NB4 (cell line): ENCODE measurements at regions not wholly inside any gene's neighbourhood (a gene's known extent, or its start where the extent isn't known, plus 50 kb on each side); places are given as distances from the start of the nearest gene placed in this dataset.

Experiments
- DNase-seq: peaks from one replicate; pipeline ENCODE4 v3.0.0; 2010; ENCODE audit warnings: low read depth
- H3K4me3 ChIP-seq: one replicate; pipeline ENCODE4 v1.5.1; 2011; ENCODE audit warnings: mild to moderate bottlenecking, low read depth, low read length, moderate library complexity
- MYC ChIP-seq: IDR thresholded peaks from 2 replicates; pipeline ENCODE4 v1.6.1; 2011; ENCODE audit warnings: low read depth, low read length
- POLR2A ChIP-seq: IDR thresholded peaks from 2 replicates; pipeline ENCODE4 v1.6.1; 2011; ENCODE audit warnings: mild to moderate bottlenecking; ENCODE audit not compliant: insufficient read length; ENCODE audit errors: extremely low read depth
- TF ChIP-seq, protein P1 (sequence below): IDR thresholded peaks from 2 replicates; pipeline ENCODE4 v1.6.1; 2011; ENCODE audit warnings: low read depth, low read length
- TF ChIP-seq, protein P2 (sequence below): IDR thresholded peaks from one replicate; pipeline ENCODE4 v1.5.1; 2012; ENCODE audit warnings: low read depth, low read length

DNA sequence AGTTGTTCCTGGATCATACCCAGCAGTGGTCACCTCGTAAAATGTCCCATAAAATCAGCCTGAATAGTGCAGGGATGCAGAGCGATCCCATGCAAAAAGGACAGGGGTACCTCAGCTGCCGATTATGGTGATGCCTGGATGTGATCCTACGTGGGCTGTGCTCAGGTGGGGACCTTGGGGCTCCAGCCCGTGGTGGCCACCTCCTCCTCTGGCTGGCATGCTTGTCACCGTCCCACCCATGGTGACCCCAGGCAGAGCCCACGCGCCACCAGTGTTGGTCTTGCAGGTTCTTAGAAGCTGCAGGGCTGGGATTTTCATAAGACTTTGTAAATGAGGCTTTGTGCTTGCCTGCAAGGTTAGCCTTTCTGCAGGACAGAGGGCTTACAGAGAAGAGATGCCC, 97.2 kb downstream of the GLRX3 start:
- TF ChIP-seq, protein P1, sequence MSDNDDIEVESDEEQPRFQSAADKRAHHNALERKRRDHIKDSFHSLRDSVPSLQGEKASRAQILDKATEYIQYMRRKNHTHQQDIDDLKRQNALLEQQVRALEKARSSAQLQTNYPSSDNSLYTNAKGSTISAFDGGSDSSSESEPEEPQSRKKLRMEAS = no peak
- TF ChIP-seq POLR2A = no peak
- no peak for TF ChIP-seq MYC
- TF ChIP-seq, protein P2, sequence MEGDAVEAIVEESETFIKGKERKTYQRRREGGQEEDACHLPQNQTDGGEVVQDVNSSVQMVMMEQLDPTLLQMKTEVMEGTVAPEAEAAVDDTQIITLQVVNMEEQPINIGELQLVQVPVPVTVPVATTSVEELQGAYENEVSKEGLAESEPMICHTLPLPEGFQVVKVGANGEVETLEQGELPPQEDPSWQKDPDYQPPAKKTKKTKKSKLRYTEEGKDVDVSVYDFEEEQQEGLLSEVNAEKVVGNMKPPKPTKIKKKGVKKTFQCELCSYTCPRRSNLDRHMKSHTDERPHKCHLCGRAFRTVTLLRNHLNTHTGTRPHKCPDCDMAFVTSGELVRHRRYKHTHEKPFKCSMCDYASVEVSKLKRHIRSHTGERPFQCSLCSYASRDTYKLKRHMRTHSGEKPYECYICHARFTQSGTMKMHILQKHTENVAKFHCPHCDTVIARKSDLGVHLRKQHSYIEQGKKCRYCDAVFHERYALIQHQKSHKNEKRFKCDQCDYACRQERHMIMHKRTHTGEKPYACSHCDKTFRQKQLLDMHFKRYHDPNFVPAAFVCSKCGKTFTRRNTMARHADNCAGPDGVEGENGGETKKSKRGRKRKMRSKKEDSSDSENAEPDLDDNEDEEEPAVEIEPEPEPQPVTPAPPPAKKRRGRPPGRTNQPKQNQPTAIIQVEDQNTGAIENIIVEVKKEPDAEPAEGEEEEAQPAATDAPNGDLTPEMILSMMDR = no peak
- no peak for DNase-seq
- no peak overlapping the region for H3K4me3 ChIP-seq

DNA sequence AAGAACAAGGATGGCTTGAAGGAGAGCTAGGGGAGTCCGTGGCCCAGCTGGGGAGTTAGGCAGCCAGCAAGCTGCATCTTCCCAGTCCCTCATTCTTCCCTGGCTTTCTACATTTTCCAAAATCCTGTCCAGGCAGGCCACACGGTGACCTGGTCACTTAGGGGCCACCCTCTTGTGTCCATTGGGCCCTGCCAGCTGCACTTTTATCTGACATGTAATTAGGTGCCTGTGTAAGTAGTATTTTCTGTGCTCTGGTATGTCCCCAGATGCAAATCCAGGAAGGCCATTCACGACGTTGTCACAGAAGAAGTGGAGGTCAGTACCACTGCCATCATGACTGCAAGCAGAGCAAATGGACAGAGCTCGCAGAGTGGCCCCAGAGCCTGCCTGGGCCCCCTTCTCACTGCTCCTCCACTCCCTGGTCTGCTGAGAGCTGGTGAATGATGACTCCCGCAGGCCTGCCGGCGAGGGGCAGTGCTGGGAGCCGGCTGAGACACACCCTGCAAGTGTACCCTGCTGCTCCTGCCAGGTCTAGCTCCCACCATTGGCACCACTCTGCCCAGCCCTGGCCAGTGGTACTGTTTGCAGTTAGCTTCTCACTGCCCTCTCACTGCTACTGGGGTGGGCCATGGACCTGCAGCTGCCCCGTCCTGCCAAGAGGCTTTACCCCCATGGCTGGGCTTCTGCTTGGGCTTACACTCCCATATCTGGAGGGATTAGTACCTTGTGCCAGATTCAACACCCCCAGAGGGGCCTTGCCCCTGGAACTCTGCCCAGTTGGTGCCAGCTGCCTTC, 98.2 kb downstream of the GLRX3 start:
- no peak overlapping the region for H3K4me3 ChIP-seq
- DNase-seq = no peak
- TF ChIP-seq MYC = no peak
- TF ChIP-seq, protein P1 = no peak
- TF ChIP-seq POLR2A = no peak
- TF ChIP-seq, protein P2 = no peak

DNA sequence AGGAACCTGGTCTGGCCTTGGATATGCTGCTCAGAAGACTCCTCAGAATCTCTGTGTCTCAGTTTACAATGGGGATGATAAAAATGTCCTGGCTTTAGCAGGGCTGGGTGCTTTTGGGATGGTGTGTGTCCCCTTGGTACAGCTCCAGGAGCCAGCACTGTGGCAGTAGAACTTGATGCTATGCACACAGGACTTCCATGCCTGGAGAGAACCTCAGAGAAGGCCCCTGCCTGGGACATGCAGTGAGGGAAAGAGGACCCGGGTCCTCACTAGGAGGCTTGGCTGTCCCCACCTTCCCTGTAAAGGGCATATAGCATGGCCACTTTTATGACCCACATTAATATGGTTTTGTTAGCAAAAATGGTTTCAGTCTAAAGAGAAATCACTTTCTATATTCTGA, 100.5 kb downstream of the GLRX3 start:
- TF ChIP-seq POLR2A = no peak
- no peak for DNase-seq
- H3K4me3 ChIP-seq = no peak overlapping the region

DNA sequence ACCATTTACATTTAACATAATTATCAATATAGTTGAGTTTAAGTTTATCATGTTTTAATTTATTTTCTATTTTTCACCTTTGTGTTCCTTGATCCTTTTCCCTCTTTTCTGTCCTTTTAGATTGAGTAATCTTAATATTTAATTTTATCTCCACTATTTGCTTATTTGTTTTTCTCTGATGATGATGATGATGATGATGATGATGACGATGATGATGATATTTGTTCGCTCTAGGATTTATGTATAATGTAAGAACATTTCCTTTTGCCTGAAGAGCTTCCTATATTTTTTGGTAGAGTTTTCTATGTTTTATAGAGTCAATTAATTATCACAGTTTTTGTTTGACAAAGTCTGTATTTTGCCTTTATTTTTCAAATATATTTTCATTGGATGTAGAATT, 104.2 kb downstream of the GLRX3 start:
- TF ChIP-seq, protein P1 = no peak
- TF ChIP-seq POLR2A = no peak
- TF ChIP-seq MYC = no peak
- TF ChIP-seq, protein P2 = no peak
- no peak overlapping the region for H3K4me3 ChIP-seq
- no peak for DNase-seq

DNA sequence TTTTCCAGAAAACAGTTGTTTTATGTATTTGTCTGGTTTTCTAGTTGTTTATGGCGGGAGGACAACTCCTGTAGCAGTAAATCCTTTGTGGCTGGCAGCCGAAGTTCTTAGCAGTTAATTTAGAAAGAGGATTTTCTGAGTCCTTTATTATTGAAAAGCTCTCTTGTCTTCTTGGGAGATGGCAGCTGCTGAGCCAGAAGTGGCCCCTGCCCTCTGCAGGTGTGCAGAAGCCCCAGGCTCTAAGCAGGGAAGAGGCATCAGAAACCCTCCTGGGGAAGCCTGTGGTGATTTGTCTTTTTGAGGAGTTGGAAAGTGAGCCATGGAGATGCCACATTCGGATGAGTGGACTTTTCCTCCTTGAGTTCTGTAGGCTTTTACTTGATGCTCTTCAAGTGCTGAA, 106.3 kb downstream of the GLRX3 start:
- H3K4me3 ChIP-seq = no peak overlapping the region
- no peak for DNase-seq
- TF ChIP-seq, protein P2 = no peak
- TF ChIP-seq, protein P1 = no peak
- no peak for TF ChIP-seq MYC

DNA sequence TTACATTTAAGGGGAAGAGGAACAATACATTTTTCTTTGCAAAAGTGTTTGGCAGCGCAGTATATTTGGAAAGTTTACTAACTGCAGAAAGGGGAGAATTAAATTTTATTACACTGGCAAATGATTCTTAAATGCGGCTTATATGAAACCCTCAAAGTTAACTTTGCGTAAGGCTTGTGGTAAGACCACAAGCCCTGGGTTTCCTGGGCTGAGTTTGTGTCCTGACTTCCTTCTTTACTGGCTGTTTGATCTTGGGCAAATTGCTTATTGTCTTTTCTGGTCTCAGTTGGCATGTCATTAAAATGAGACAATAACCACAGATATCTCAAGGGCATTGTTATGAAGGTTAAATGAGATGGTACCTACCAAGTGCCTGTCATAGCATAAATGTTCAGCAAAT, 106.8 kb downstream of the GLRX3 start:
- DNase-seq = peak; percentile 87
- TF ChIP-seq POLR2A = no peak
- no peak for TF ChIP-seq MYC
- TF ChIP-seq, protein P2 = no peak
- TF ChIP-seq, protein P1 = no peak

More for the DNA sequence above, 106.8 kb downstream of the GLRX3 start:
- no peak overlapping the region for H3K4me3 ChIP-seq
